ENCODE measurements at regions not wholly inside any gene's neighbourhood (a gene's known extent, or its start where the extent isn't known, plus 50 kb on each side); places are given as distances from the start of the nearest gene placed in this dataset.

- intact Hi-C loops (cut with DNase I; ENCODE audit: low total_unique reads): no loop called here
- no peaks in the 10 kb centered on the region for H3K36me3 ChIP-seq
- DNase-seq: peak in 1 of 2 donors; percentile 59
- H3K4me1 ChIP-seq: no peaks in the 10 kb centered on the region
- H3K9me3 ChIP-seq: peaks cover 0 to 8% (median 6%) of the 10 kb centered on the region in 4 donors
- WGBS, 5 donors: 44 to 68% (median 48%) methylated on average over 2 of the region's 2 CpGs
- no peaks in the 10 kb centered on the region for H3K27me3 ChIP-seq
- no peak overlapping the region for H3K27ac ChIP-seq
- no peak overlapping the region for H3K4me3 ChIP-seq
- no peak for TF ChIP-seq POLR2AphosphoS5 (IDR thresholded peaks at IDR 0.05)
- no peak for TF ChIP-seq EP300 (IDR thresholded peaks at IDR 0.05)
- TF ChIP-seq, protein P1, sequence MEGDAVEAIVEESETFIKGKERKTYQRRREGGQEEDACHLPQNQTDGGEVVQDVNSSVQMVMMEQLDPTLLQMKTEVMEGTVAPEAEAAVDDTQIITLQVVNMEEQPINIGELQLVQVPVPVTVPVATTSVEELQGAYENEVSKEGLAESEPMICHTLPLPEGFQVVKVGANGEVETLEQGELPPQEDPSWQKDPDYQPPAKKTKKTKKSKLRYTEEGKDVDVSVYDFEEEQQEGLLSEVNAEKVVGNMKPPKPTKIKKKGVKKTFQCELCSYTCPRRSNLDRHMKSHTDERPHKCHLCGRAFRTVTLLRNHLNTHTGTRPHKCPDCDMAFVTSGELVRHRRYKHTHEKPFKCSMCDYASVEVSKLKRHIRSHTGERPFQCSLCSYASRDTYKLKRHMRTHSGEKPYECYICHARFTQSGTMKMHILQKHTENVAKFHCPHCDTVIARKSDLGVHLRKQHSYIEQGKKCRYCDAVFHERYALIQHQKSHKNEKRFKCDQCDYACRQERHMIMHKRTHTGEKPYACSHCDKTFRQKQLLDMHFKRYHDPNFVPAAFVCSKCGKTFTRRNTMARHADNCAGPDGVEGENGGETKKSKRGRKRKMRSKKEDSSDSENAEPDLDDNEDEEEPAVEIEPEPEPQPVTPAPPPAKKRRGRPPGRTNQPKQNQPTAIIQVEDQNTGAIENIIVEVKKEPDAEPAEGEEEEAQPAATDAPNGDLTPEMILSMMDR (IDR thresholded peaks at IDR 0.05): no peak
- TF ChIP-seq POLR2A (IDR thresholded peaks at IDR 0.05): no peak
Observed at GRCh38 chr2:175523001-175523400, 341.5 kb upstream of the ATP5MC3 start.

GRCh38 chr2:175518206-175518605 is 336.7 kb upstream of the ATP5MC3 start:
- DNase-seq: no peak
- WGBS, 5 donors: 32 to 49% (median 42%) methylated on average over 3 of the region's 3 CpGs
- Histone ChIP-seq H3K36me3 (no peaks in the 10 kb centered on the region), H3K9me3 (peaks cover 0 to 8% (median 6%) of the 10 kb centered on the region in 4 donors), H3K27me3 (no peaks in the 10 kb centered on the region), H3K4me3 (no peak overlapping the region), H3K4me1 (no peaks in the 10 kb centered on the region), H3K27ac (no peak overlapping the region)
- intact Hi-C loops (cut with DNase I; ENCODE audit: low total_unique reads): no loop called here
- TF ChIP-seq POLR2A (IDR thresholded peaks at IDR 0.05) (no peak), EP300 (IDR thresholded peaks at IDR 0.05) (no peak)

DNA sequence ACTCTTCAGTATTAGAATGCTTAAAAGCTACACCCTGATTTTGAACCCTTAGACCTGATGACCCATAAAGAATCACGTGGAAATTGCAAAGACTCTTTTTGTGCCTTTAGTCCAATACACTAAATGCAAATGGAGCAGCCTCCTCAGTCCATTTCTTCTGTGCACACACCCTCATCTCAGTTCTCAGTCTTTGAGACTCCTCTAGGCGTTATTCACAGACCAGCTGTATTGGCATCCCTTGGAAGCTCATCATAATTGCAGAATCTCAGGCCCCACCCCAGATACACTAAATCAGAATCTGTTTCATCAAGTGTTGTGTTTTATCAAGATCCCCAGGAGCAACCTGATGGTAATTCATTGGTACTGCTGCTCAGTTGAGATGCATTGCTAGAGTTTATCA is 335.0 kb upstream of the ATP5MC3 start:
- H3K36me3 ChIP-seq: no peaks in the 10 kb centered on the region

DNA sequence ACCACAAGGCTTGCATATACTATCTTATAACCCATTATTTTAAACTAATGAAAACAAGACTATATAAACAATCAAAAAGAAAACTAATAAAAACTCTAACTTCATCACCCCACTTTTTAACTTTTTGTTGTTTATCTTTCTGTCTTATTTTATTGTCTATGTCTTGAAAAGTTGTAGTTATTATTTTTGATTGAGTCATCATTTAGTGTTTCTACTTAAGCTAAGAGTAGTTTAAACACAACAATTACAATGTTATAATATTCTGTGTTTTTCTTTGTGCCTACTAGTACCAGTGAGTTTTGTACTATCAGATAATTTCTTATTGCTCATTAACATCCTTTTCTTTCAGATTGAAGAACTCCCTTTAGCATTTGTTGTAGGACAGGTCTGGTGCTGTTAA is 318.7 kb upstream of the ATP5MC3 start:
- no peak overlapping the region for H3K4me3 ChIP-seq
- H3K36me3 ChIP-seq: no peaks in the 10 kb centered on the region
- intact Hi-C loops (cut with DNase I; ENCODE audit: low total_unique reads): no loop called here
- no peak for DNase-seq
- no peaks in the 10 kb centered on the region for H3K27me3 ChIP-seq
- H3K9me3 ChIP-seq: peaks cover 0 to 41% (median 27%) of the 10 kb centered on the region in 4 donors
- TF ChIP-seq, protein P1 (IDR thresholded peaks at IDR 0.05): no peak
- TF ChIP-seq POLR2AphosphoS5 (IDR thresholded peaks at IDR 0.05) (no peak), POLR2A (IDR thresholded peaks at IDR 0.05) (no peak), EP300 (IDR thresholded peaks at IDR 0.05) (no peak)
- no peaks in the 10 kb centered on the region for H3K4me1 ChIP-seq
- H3K27ac ChIP-seq: no peak overlapping the region

More for the DNA sequence above, 335.0 kb upstream of the ATP5MC3 start:
- 49 to 71% (median 63%) methylated on average over 2 of the region's 2 CpGs for WGBS, 5 donors
- Histone ChIP-seq H3K4me3 (no peak overlapping the region), H3K9me3 (peaks cover 0 to 8% (median 6%) of the 10 kb centered on the region in 4 donors), H3K4me1 (no peaks in the 10 kb centered on the region), H3K27ac (no peak overlapping the region), H3K27me3 (no peaks in the 10 kb centered on the region)
- intact Hi-C loops (cut with DNase I; ENCODE audit: low total_unique reads): no loop called here
- no peak for DNase-seq
- TF ChIP-seq, protein P1 (IDR thresholded peaks at IDR 0.05): no peak
- no peak for TF ChIP-seq POLR2A (IDR thresholded peaks at IDR 0.05)

GRCh38 chr2:175490360-175490791 is 308.9 kb upstream of the ATP5MC3 start:
- intact Hi-C loops (cut with DNase I; ENCODE audit: low total_unique reads): no loop called here
- no peaks in the 10 kb centered on the region for H3K27me3 ChIP-seq
- H3K36me3 ChIP-seq: no peaks in the 10 kb centered on the region
- WGBS, 5 donors: 57 to 71% (median 67%) methylated on average over 4 of the region's 4 CpGs
- no peak overlapping the region for H3K27ac ChIP-seq
- peaks cover 0 to 7% (median 3%) of the 10 kb centered on the region in 4 donors for H3K9me3 ChIP-seq
- H3K4me1 ChIP-seq: no peaks in the 10 kb centered on the region
- DNase-seq: peak in 1 of 2 donors; percentile 29
- no peak for TF ChIP-seq POLR2AphosphoS5 (IDR thresholded peaks at IDR 0.05)
- TF ChIP-seq EP300 (IDR thresholded peaks at IDR 0.05): no peak
- TF ChIP-seq, protein P1 (IDR thresholded peaks at IDR 0.05): no peak
- TF ChIP-seq POLR2A (IDR thresholded peaks at IDR 0.05): no peak
- H3K4me3 ChIP-seq: no peak overlapping the region
